Body of pancreas (tissue), 4 donors: ENCODE measurements at regions not wholly inside any gene's neighbourhood (a gene's known extent, or its start where the extent isn't known, plus 50 kb on each side); places are given as distances from the start of the nearest gene placed in this dataset.

ENCODE experiments used
- ATAC-seq: fragments of 150-250 bp; one replicate; pipeline ENCODE4 v1.9.1; 2016
- DNase-seq, 4 donors: peaks; one replicate each; pipeline ENCODE4 v3.0.0-alpha.2; 2019
- H3K27ac ChIP-seq, 4 donors: fragments of 200-600 bp; sonication (generic); 1 replicate in 3 of 4; 2 replicates in 1 of 4; pipeline versions ENCODE4 v1.5.1 to v1.6.1; 2016 to 2019; ENCODE audit warnings: mild to moderate bottlenecking in 1 of 4, mixed read lengths in 1 of 4, moderate library complexity in 1 of 4
- H3K27me3 ChIP-seq, 2 donors: fragments of 200-600 bp; sonication (generic); one replicate each; pipeline ENCODE4 v1.6.0; 2016; ENCODE audit warnings: mild to moderate bottlenecking in 1 of 2
- H3K36me3 ChIP-seq, 2 donors: fragments of 200-600 bp; sonication (generic); replicated peaks in 1 of 2; 2 replicates each; pipeline ENCODE4 v1.5.1; 2016; ENCODE audit warnings: low read depth in 2 of 2; ENCODE audit not compliant: insufficient read depth in 1 of 2
- H3K4me1 ChIP-seq: fragments of 200-600 bp; sonication (generic); one replicate; pipeline ENCODE4 v1.6.0; 2016
- H3K4me3 ChIP-seq, 2 donors: fragments of 200-600 bp; sonication (generic); 1 replicate in 1 of 2; 2 replicates in 1 of 2; pipeline ENCODE4 v1.5.1; 2016 to 2019
- H3K9me3 ChIP-seq, 3 donors: fragments of 200-600 bp; sonication (generic); 1 replicate in 2 of 3; 2 replicates in 1 of 3; pipeline ENCODE4 v1.5.1; 2016
- CTCF ChIP-seq, 7 experiments: fragments of 450-650 bp in 4 of 7; fragments of 200-600 bp in 3 of 7; sonication (generic) in 3 of 7; IDR thresholded peaks; one replicate each; pipeline ENCODE4 v1.5.1; 2016 to 2019; ENCODE audit warnings: antibody characterized with exemption in 7 of 7
- POLR2A ChIP-seq, 3 donors: fragments of 450-650 bp; IDR thresholded peaks; one replicate each; pipeline ENCODE4 v1.6.1; 2016; ENCODE audit warnings: antibody characterized with exemption in 3 of 3, mild to moderate bottlenecking in 2 of 3
- WGBS, 2 donors: methylation state at CpG; one replicate each; pipeline ENCODE4 v1.1.5; 2017; 5-methylcytosine and 5-hydroxymethylcytosine counted together
- intact Hi-C: fragments of 100-400 bp; cut with DNase I; formaldehyde crosslinking; loops from one replicate; pipeline ENCODE4 v1.15.1; 2023

GRCh38 chr2:104118889-104119288, 735.0 kb upstream of the POU3F3 start:
- no peaks in the 10 kb centered on the region for H3K27me3 ChIP-seq
- TF ChIP-seq POLR2A (IDR thresholded peaks at IDR 0.05) (no peak), CTCF (IDR thresholded peaks at IDR 0.05) (no peak)
- H3K36me3 ChIP-seq = no peaks in the 10 kb centered on the region
- 67 to 69% methylated on average over 2 of the region's 2 CpGs for WGBS, 2 donors
- no peak overlapping the region for H3K4me3 ChIP-seq
- no peak overlapping the region for H3K27ac ChIP-seq
- no peaks in the 10 kb centered on the region for H3K4me1 ChIP-seq
- no peaks in the 10 kb centered on the region for H3K9me3 ChIP-seq
- ATAC-seq = no peak
- no peak for DNase-seq
- intact Hi-C loops = no loop called here

- no peak overlapping the region for H3K27ac ChIP-seq
- no peaks in the 10 kb centered on the region for H3K36me3 ChIP-seq
- 62 to 73% methylated on average over 4 of the region's 4 CpGs for WGBS, 2 donors
- H3K27me3 ChIP-seq = peaks cover 0 to 4% of the 10 kb centered on the region in 2 donors
- DNase-seq = no peak
- no peak overlapping the region for H3K4me3 ChIP-seq
- TF ChIP-seq POLR2A (IDR thresholded peaks at IDR 0.05) (no peak), CTCF (IDR thresholded peaks at IDR 0.05) (no peak)
- intact Hi-C loops = no loop called here
- no peak for ATAC-seq
- no peaks in the 10 kb centered on the region for H3K9me3 ChIP-seq
- H3K4me1 ChIP-seq = no peaks in the 10 kb centered on the region
Measured at GRCh38 chr2:104120171-104120570, 733.7 kb upstream of the POU3F3 start.

GRCh38 chr2:104125096-104125495, 728.8 kb upstream of the POU3F3 start:
- TF ChIP-seq CTCF (IDR thresholded peaks at IDR 0.05) (no peak), POLR2A (IDR thresholded peaks at IDR 0.05) (no peak)
- no peak overlapping the region for H3K4me3 ChIP-seq
- H3K9me3 ChIP-seq = no peaks in the 10 kb centered on the region
- peaks cover 0 to 4% of the 10 kb centered on the region in 2 donors for H3K27me3 ChIP-seq
- intact Hi-C loops = no loop called here
- DNase-seq = no peak
- no peaks in the 10 kb centered on the region for H3K4me1 ChIP-seq
- ATAC-seq = no peak
- no peak overlapping the region for H3K27ac ChIP-seq
- 41 to 47% methylated on average over 2 of the region's 2 CpGs for WGBS, 2 donors
- no peaks in the 10 kb centered on the region for H3K36me3 ChIP-seq

GRCh38 chr2:104127049-104127770, 726.7 kb upstream of the POU3F3 start:
- H3K9me3 ChIP-seq = no peaks in the 10 kb centered on the region
- TF ChIP-seq CTCF (IDR thresholded peaks at IDR 0.05) (no peak), POLR2A (IDR thresholded peaks at IDR 0.05) (no peak)
- H3K4me1 ChIP-seq = no peaks in the 10 kb centered on the region
- intact Hi-C loops = no loop called here
- no peak overlapping the region for H3K4me3 ChIP-seq
- no peaks in the 10 kb centered on the region for H3K36me3 ChIP-seq
- DNase-seq = no peak
- peaks cover 0 to 4% of the 10 kb centered on the region in 2 donors for H3K27me3 ChIP-seq
- H3K27ac ChIP-seq = no peak overlapping the region
- no peak for ATAC-seq

- Histone ChIP-seq H3K36me3 (no peaks in the 10 kb centered on the region), H3K27ac (no peak overlapping the region), H3K27me3 (no peaks in the 10 kb centered on the region), H3K4me1 (no peaks in the 10 kb centered on the region), H3K4me3 (no peak overlapping the region), H3K9me3 (no peaks in the 10 kb centered on the region)
- ATAC-seq (no peak), DNase-seq (no peak)
- intact Hi-C loops = no loop called here
- no peak for TF ChIP-seq CTCF (IDR thresholded peaks at IDR 0.05)
- TF ChIP-seq POLR2A (IDR thresholded peaks at IDR 0.05) = no peak
- WGBS, 2 donors = 60 to 71% methylated on average over 3 of the region's 3 CpGs
Measured at GRCh38 chr2:104140361-104140760, 713.6 kb upstream of the POU3F3 start.
